GM21423 (cell line): ENCODE measurements at regions not wholly inside any gene's neighbourhood (a gene's known extent, or its start where the extent isn't known, plus 50 kb on each side); places are given as distances from the start of the nearest gene placed in this dataset.
A peak's percentile ranks its signal among the peaks of the same experiment; 100 is the strongest.
"Not testable (repeated sequence)": the region's sequence is repeated elsewhere in the genome, so short reads cannot be mapped to it uniquely, and the experiment has no call there.

ENCODE experiments used
- ATAC-seq: cut with Tn5 transposase; IDR thresholded peaks from one replicate; pipeline ENCODE4 v1.9.1; 2021; ENCODE audit warnings: mild to moderate bottlenecking, moderate library complexity; ENCODE audit not compliant: unreplicated experiment

DNA sequence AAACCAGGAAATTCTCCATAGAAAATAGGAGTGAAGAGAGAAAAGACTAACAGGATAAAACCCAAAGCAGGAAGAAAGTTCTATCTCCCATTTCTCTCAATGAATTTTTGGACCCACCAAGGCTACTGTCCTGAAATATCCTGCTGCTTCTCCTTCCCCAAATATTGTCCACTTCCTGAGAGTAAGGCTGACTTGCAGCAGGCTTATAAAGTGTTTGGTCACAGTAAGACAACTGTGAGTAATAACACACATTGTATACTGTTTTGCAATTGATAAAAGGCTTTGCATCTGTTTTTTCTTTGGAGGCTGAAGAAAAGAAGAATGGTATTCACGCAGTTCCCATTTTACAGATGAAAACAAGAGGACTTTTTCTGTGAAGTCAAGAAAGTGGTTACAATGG is 52.8 kb downstream of the FOXD4L6 start:
- not testable (repeated sequence) for ATAC-seq

DNA sequence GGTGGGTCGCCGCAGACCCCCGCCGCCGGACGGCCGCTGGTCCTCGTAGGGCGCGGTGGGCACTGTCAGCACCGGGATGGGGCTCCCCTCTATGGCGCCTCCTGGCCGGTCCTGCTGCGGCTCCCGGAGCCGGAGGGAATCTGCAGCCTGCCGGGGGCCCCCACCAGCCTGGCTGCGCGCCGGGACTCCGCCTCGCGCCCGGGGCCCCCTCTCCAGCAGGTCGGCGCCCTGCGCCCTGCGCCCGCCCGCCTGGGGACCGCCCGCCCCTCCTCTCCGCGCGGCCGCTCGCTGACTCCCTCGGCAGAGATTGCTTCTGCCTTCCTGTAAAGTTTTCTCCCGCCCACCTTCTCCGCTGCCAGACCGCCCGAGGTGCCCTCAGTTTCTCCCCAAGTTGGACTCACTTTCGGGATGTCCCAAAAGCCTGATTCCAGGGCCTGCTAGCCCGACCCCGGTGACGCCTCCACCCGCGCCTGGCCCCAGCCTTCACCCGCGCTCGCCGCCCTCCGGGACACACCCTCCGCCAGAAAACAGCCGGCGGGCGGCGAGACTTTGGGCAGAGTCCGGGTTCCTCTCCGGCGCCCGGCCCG is 54.0 kb downstream of the FOXD4L6 start:
- ATAC-seq: peak; percentile 57

DNA sequence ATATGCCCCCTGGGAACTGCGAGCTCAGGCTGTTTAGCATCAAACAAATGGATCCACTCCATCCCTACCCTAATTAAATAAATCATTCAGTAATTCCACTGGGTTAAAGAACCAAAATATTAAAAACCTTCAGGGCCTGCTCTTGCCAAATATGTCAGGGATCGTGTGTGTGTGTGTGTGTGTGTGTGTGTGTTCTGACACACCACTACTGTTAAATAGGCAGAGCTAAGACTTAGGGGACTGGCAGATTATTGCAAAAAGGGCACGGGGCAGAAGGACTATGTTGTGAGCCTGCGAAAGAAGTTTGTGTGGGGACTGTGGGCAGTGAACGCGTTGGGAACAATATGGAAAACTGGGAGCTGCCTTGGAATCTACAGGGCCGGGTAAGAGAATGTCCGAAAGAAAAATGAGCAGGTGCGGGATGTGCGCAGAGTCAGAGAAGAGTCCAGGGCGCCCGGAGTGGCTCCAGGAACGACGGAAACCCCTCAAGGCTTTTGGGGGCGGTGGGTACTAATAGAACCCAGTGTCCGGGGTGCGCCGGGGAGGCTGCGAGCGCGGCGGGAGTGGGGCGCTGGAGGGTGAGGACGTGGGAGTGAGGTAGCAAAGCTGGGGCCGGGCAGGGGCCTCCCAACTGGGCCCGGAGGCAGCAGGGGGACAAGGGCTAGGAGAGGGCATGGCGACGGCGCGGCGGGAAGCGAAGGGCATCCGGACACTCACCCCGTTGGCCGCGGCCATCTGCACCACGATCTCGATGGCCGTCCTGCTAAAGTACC is 54.8 kb downstream of the FOXD4L6 start:
- not testable (repeated sequence) for ATAC-seq

DNA sequence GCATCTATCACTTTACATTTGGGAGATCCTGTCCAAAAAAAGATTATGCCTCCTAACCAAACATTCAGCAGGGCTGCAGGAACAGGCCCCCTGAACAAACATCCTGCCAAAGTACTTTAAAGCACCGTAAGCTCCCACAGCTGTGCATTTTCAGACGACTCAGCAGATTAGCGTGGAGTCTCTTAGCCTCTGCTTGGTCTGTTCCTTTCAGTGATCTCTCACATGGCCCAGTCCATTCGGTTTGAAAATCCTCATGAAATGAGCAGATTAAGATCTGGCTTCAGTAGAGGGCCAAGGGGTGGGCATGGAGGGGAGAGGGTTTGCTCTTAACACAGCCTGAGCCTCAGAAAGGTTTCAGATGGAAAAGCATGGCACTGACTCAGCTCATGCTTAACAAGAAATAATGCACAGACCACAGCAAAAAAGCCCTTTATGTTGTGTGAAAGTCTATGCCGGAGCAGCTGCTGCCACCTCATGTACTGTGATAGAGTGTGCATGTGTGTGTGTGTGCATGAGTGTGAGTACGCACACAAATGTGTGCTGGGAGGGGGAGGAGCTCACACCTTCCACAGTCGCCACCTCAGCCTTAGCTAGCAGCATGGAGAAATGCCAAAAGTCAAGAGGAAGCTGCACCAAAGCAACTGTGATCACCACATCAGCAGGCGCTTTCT is 64.2 kb downstream of the FOXD4L6 start:
- ATAC-seq: peak; percentile 85

DNA sequence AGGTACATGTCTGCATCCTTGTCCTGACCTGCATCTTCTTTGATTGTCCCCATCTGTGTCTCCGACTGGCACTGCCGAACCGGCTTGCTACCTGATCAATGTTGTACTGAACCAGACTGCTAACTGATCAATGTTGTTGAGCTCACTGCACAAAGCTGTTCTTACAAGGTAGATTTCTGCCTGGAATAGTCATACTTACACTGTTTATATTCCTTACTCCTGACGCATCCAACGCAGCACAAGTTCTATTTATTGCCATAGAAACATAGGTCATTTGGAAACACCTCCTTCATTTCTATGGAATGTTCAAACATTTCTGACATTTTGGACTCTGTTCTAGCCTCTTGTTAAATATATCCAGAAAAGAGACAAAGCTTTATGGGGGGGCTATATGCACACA is 65.2 kb downstream of the FOXD4L6 start:
- not testable (repeated sequence) for ATAC-seq

DNA sequence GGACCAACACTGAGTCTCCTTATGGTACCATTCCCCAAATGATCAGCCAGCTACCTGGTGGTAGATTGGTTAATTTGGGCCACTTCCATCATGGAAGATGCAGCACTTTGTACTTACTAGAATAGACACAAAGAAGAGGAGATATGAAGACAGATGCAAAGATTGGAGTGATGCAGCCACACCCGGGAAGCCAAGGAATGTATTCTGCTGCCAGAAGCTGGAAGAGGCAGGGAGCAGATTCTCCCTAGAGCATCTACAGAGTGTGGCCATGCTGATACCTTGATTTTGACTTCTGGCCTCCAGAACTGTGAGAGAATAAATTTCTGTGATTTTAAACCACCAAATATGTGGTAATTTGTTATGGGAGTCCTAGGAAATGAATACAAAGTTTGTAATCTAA is 68.9 kb downstream of the FOXD4L6 start:
- not testable (repeated sequence) for ATAC-seq

DNA sequence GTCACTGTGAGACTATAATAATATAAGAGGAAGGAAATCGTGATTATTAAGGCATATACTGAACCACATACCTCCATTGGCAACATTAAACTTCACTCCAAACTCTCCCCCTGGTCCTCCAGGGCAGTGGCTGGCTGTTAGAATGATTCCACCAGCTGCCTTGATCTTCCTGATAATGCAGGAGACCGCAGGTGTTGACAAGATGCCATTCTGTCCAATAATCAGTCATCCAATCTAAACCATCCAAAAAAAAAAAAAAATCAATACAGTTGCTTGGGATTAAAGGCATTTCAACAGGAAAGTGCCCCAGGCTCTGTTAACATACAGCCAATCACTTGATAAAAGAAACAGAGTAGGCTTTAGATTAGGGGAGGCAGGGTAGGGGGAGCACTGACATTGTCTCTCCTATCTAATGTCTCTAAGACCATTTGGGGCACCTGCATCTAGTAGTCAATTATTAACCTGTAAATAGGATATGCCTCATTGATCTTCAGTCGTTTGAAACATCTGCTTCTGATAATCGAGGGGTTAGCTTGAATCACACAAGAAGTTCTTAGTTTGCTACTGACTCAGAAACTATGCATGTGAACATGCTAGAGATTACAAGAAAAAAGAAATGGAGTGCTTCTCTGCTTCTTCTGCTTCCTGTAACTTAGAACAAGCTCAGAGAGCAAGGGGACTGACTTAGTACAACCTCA is 74.7 kb downstream of the FOXD4L6 start:
- ATAC-seq: peak; percentile 89

DNA sequence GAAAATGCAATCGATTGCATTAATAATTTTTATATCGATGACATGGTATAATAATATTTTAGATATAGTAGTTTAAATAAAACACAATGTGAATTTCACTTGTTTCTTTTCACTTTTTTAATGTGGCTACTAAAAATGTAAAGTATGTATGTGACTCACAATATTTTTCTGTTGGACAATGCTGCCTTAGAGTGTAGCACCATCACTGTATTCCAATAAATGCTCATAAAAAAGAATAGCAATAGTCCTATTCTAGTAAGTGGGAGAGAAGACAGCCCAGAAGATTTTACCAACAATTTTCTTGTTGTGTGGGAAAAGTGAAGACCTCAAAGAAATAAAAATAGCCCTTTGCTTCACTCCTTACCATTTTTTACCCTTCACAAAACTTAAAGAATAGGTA is 79.8 kb downstream of the FOXD4L6 start:
- not testable (repeated sequence) for ATAC-seq

DNA sequence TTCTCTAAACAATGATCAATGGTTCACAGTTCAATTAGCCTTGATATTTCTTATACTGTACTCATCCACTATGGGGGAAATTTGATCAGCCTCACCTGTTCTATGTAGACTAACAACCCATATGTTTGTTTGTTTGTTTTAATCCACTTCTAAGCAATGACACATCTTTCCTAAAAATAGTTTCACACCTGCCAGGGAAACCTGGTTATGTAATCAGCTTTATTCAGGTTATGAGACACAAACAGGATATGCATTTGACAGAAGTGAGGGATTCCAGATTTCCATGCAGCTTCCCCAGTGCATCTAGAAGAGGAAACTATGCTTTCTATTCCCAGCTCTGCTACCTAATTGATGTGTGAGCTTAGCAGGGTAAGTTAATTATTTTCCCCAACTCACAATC is 80.7 kb downstream of the FOXD4L6 start:
- not testable (repeated sequence) for ATAC-seq

DNA sequence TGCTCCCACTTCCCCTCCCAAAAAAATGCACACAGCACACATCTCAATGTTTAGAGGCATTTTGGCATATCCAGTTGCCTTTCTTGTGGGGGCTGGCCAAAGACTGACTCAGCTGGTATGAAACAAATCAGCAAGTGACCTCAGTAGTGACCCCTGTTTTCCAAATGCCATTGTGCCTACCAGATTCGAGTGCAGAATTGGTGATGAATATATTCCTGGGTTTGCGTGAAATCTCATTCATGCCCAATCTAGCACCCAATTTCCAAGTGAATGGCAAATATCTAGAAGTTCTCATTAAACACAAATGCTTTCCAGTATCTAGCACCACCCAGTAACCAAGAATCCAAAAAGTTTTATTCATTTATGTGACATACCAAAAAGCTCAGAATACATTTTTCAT is 83.6 kb downstream of the FOXD4L6 start:
- ATAC-seq: not testable (repeated sequence)

DNA sequence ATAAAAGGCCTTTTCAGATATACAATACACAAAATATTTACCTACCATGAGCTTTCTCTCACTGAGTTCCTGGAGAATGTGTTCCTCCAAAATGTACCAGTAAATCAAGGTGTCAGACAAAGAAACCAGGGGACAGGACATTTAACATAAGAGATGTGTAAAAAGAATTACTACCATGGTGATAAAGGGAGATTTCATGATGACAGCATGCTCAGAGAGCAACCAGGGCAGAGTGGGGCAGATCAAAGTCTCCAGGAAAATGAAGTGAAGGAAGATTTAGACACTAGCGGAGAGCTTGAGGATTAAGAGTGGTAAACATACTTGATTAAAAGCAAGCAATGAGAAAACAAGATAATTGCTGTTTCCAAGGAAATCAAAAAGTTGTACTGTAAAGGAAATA is 85.0 kb downstream of the FOXD4L6 start:
- not testable (repeated sequence) for ATAC-seq

DNA sequence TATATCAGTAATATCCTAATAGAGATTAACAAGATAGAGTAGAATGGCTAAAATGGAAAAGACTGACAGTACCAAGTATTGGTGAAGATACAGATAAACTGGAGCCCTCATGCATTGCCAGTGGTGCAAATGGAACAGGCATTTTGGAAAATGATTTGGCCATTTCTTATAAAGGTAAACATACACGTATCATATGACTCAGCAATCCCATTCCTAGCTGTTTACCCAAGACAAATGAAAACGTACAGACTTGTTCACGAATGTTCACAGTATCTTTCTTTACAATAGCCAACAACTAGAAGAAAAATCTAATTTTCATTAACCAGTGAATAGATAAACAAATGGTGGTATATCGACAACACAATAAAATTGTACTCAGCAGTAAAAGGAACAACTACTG is 86.4 kb downstream of the FOXD4L6 start:
- ATAC-seq: not testable (repeated sequence)

DNA sequence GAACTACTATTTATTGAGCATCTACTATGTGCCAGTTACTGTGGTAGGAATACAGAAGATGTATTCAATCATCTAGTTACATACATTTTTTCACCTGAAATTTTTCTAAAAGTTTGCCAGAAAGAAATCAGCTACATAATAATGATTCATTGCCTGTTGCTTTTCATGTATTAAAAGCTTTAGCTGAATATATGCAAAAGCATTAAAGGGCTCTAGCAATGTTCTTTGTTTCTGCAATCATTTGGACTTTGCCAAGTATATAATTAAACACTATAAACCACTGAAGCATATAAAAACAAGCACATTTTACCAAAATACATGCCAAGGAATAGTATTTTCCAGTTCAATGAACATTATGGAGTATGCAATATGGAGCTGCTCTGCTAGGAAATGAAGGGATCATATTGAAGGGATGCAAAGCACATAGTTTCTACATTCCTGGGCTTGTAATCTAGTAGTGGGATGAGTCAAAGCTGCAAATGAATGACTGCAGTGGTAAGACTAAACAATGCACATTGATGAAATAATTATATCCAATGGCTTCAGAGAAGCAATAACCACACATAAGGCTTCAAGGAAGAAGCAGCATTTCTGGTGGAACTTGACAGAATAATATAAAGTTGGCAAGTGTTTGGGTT is 87.7 kb downstream of the FOXD4L6 start:
- not testable (repeated sequence) for ATAC-seq

DNA sequence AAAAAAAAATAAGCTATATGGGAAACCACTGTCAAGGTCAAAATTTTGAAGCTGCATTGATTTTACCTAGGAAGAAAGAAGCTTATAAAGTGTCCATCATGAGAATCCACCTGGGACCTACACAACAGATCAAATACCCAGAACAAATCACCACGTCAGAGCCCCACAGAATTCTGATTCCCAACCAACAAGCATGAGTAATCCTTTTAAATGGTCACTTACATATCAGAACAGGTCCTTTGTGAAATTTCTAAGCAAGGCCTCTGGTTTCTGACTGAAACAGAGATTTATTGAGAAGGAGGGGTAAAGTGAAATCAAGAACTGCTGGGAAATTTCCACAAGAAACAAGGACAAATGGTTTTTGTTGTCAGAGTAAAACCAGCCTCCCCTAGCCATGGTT is 93.2 kb downstream of the FOXD4L6 start:
- ATAC-seq: not testable (repeated sequence)

DNA sequence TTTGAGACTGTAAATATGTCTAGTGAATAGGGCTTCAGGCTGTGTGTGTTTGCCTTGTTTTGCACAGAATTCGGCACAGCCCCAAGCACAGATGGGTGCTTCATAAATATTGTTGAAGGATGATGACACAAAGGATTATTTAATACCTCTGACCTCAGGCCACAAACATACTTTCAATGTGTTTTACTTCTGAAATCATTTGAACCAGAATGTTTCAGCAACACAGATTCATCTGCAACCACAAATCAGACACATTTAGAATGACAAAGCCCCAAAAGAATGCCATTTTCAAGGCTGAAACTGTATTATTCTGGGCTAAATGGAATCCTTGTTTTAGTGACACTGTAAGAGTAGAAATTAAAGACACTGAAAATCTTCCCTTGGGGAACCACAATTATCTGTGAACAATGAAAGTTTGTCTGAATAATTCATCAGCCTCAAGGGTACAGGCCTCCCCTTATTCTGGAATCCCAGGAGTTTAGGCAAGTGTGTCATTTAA is 93.7 kb downstream of the FOXD4L6 start:
- not testable (repeated sequence) for ATAC-seq

DNA sequence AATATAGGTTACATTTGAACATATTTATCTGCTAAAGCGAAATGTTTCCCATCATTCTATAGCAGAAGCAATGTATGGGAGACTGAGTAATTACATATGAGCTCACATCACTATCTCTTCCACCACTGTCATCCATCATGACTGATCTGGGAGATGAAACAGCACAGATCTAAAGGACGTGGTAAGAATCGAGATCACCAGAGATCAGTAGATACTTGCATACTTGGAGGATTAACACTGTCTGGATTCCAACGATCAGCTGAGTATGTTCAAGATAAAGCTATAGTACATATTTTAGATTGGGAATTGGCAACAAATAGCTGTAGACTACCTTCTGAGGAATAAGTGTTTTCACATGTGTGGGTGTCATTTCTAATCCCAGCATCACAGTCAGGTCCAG is 94.6 kb downstream of the FOXD4L6 start:
- not testable (repeated sequence) for ATAC-seq

DNA sequence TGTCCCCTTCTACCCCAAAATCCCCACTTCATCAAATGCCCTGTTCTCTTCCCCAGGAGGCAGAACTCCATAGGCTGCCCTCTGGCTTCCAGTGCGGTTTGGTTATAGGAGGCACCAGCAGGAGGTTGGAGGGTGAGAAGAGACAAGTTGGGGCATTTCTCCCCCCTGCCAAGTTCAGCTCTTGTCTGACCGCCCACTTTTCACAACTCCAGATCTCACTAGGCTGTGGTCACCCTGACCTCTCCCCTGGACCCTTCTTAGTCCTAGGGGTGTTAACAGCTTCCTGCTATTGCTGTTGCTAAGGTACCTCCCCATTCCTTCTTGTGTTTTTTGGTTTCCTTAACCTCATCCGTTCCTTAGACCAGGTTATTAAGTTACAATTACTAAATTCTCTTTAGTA is 95.1 kb downstream of the FOXD4L6 start:
- not testable (repeated sequence) for ATAC-seq

DNA sequence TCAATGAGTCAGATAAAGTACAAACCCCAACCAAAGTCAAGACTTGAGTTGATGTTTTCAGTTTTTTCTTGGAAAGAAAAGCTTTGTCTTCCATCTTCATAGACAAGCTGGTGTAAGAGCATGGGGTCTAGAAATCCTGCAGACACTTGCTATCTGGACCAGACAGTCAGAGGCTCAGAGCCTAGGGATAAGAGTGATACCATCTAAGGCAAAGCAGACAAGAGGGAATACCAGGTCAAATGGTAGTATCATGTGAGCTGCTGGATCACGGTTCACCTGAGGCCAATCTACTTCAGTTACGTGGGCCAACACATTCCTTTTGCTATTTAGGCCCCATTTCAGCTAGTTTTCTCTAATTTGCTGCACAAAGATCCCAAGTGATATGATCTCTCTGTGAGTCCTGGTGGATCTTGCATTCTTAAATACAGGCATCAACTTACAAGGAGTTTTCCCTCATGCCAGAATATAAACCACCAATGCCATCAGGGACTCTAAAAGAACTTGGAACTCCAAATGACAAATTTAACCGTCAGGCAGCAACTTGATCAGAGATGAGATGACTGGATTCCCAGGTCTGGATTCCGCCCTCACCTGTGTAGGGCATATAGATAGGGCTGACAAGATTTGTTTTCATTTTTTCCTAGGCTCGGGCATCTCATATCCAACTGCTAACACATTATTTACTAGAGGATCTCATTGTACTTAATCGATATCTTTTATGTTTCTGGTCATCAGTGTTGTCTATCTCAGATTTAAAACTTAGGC is 101.4 kb downstream of the FOXD4L6 start:
- ATAC-seq: not testable (repeated sequence)

DNA sequence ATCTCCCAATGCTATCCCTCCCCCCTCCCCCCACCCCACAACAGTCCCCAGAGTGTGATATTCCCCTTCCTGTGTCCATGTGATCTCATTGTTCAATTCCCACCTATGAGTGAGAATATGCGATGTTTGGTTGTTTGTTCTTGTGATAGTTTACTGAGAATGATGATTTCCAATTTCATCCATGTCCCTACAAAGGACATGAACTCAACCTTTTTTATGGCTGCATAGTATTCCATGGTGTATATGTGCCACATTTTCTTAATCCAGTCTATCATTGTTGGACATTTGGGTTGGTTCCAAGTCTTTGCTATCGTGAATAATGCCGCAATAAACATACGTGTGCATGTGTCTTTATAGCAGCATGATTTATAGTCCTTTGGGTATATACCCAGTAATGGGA is 106.1 kb downstream of the FOXD4L6 start:
- not testable (repeated sequence) for ATAC-seq
